Dermis blood vessel endothelial cell (primary cell): ENCODE measurements at regions not wholly inside any gene's neighbourhood (a gene's known extent, or its start where the extent isn't known, plus 50 kb on each side); places are given as distances from the start of the nearest gene placed in this dataset.
A peak's percentile ranks its signal among the peaks of the same experiment; 100 is the strongest.
"Not testable (repeated sequence)": the region's sequence is repeated elsewhere in the genome, so short reads cannot be mapped to it uniquely, and the experiment has no call there.

Source experiments
- DNase-seq: peaks from one replicate; pipeline ENCODE4 v3.0.0; 2010

- peak; percentile 51 for DNase-seq
Observed at GRCh38 chr17:64723781-64724180, 61.7 kb upstream of the SMURF2 start.

DNA sequence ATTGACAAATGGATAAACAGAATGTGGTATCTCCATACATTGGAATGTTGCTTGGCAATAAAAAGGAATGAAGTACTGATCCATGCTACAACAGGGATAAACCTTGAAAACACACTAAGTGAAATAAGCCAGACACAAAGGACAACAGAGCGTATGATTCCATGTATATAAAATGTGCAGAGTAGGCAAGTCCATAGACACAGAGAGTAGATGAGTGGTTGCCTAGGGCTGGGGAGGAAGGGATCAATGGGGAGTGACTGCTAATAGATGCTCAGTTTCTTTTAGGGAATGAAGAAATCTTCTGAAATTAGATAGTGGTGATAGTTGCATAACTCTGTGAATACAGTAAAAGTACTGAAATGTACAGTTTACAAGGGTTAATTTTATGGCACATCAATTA, 59.4 kb upstream of the SMURF2 start:
- not testable (repeated sequence) for DNase-seq

GRCh38 chr17:64720253-64720652, 58.1 kb upstream of the SMURF2 start:
- peak; percentile 66 for DNase-seq

DNA sequence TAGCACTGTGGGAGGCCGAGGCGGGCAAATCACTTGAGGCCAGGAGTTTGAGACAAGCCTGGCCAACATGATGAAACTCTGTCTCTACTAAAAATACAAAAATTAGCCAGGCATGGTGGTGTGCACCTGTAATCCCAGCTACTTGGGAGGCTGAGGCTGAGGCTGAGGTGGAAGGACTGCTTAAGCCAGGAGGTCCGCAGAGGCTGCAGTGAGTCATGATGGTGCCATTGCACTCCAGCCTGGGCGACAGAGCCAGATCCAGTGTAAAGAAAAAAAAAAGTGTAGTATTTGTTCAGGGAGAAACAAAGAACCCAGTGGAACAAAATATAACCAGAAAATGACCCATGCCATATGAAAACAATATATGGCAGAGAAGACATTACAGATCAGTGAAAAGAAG, 57.4 kb upstream of the SMURF2 start:
- peak; percentile 55 for DNase-seq

- peak; percentile 26 for DNase-seq
Observed at GRCh38 chr17:64718816-64719215, 56.7 kb upstream of the SMURF2 start.

DNA sequence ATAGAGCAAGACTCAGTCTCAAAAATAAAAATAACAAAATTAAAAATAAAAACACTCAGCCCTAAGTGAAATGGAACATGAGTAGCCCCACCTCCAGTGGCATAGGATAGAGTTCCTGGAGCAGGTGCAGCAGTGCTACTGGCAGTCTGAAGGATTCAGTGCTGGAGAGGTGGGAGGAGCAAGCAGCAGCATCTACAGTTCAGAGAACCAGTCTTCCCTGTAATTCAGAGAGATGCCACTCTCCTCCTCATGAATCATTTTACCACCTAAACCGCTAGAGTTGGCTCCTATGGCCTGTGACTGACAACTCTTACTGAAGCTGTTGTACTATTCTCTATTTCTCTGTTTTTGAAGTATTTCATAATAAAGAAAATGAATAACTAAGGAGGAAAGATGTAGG, 56.0 kb upstream of the SMURF2 start:
- no peak for DNase-seq

GRCh38 chr17:64716496-64716895, 54.4 kb upstream of the SMURF2 start:
- not testable (repeated sequence) for DNase-seq

DNA sequence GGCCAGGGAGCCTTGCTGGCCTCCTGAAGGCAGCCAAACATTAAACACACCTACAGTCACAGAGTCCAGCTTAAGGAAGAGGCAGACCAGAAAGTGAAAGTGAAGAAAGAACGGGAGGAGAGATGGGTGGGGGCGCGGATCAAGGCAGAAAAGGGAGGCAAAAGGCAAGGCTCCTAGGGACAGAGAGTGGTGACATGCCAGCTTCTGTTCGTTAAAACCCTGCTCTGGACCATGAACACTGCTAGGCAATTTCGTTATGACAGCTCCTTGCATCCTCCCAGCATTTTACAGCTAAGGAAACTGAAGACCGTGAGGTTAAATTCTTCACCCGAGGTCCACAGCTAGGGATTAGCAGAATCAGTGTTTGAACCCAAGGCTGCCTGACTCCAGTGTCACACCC, 51.7 kb upstream of the SMURF2 start:
- not testable (repeated sequence) for DNase-seq

- DNase-seq, result not testable (repeated sequence)
Observed at GRCh38 chr17:64712557-64713351, 50.6 kb upstream of the SMURF2 start.
